ENCODE measurements at regions not wholly inside any gene's neighbourhood (a gene's known extent, or its start where the extent isn't known, plus 50 kb on each side); places are given as distances from the start of the nearest gene placed in this dataset.

DNA sequence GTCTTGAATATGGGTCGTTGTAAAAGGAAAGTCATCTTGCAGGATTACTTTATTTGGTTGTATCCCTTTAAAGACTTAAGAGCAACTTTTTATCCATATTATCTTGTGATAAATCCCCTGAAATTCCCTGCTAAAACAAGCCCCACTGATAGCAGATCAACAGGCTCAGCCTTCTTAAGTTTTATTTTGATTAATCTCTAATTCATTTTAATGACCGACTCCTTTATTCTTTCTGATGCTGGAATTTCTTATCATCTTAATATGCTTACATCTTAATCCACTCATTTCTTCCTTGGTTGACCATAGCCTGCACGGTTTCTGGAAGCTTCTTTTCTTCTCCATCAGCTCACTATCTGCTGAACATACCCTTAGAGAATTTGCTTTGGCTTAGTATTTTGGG, 188.5 kb upstream of the CCDC68 start:
- H3K36me3 ChIP-seq (ENCODE audit: control insufficient read depth in 2 of 2, extremely low read depth in 1 of 2, insufficient read depth in 2 of 2, low read length in 2 of 2): no peaks in the 10 kb centered on the region
- FAIRE-seq (no peak), DNase-seq (ENCODE audit: low read depth, low spot score) (no peak)
- no peak for TF ChIP-seq CTCF (optimal IDR thresholded peaks at IDR 0.05 in 1 of 3, IDR thresholded peaks at IDR 0.05 in 1 of 3, conservative IDR thresholded peaks at IDR 0.05 in 1 of 3; ENCODE audit: extremely low read depth in 1 of 3, insufficient read depth in 2 of 3, low read length in 3 of 3)
- TF ChIP-seq EZH2 (IDR thresholded peaks at IDR 0.05; ENCODE audit: low read length): no peak
- H3K4me3 ChIP-seq (ENCODE audit: control insufficient read depth in 2 of 3, extremely low read depth in 1 of 3, insufficient read depth in 2 of 3, low read depth in 1 of 3, low read length in 3 of 3): no peak overlapping the region
- peaks cover 10% of the 10 kb centered on the region for H3K4me1 ChIP-seq (ENCODE audit: control insufficient read depth, extremely low read depth, insufficient read depth, low read length)
- H3K9me1 ChIP-seq (ENCODE audit: control insufficient read depth, extremely low read depth, insufficient read depth, low read length): no peaks in the 10 kb centered on the region
- H3K9me3 ChIP-seq (ENCODE audit: control insufficient read depth, low read depth, low read length): no peaks in the 10 kb centered on the region
- no peak overlapping the region for H3K27ac ChIP-seq (ENCODE audit: control insufficient read depth, insufficient read depth, low read length)
- no peak overlapping the region for H3K4me2 ChIP-seq (ENCODE audit: control insufficient read depth, extremely low read depth, insufficient read depth, low read depth, low read length)
- H2AFZ ChIP-seq (ENCODE audit: control insufficient read depth, low read length): no peak overlapping the region
- no peaks in the 10 kb centered on the region for H3K27me3 ChIP-seq (ENCODE audit: control insufficient read depth, extremely low read depth, insufficient read depth, low read length)
- dilution Hi-C loops (cut with MboI; ENCODE audit: extremely low pct_ligation_motif_present, low sequenced_read_pairs): no loop called here
- H4K20me1 ChIP-seq (ENCODE audit: control insufficient read depth, extremely low read depth, insufficient read depth, low read length): no peaks in the 10 kb centered on the region
- no peak overlapping the region for H3K9ac ChIP-seq (ENCODE audit: control insufficient read depth, extremely low read depth, insufficient read depth, low read length)
- no peaks in the 10 kb centered on the region for H3K79me2 ChIP-seq (ENCODE audit: control insufficient read depth, insufficient read depth, low read length)

DNA sequence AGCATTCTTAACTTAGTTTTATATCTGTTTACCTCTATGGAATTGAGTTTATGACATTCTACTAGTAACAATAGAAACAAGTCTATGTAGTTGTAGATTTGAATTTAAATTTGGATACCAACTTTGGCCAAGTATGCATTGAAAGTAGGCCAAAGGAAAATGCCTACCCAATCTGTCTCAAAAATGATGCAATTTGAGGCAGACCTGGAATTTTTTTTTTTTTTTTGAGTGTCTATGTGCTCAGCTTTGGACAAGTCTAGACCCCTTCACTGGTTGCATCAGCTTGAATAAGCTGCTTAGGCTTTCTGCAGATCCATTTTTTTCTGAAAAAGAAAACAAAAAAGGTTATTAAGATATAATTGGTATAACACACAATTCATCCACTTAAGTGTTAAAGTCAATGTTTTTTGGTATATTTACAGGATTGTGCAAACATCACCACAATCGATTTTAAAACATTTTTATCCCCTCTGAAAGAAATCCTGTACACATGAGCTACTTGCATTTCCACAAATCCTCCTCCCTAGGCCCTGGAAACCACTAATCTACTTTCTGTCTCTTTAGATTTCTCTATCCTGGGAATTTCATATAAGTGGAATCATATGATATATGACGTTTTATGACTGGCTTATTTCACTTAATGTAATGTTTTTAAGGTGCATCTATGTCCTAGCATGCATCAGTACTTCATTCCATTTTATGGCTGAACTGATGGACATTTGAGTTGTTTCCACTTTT, 185.1 kb upstream of the CCDC68 start:
- Histone ChIP-seq H3K9me3 (ENCODE audit: control insufficient read depth, low read depth, low read length) (no peaks in the 10 kb centered on the region), H3K27me3 (ENCODE audit: control insufficient read depth, extremely low read depth, insufficient read depth, low read length) (peaks cover 11% of the 10 kb centered on the region), H4K20me1 (ENCODE audit: control insufficient read depth, extremely low read depth, insufficient read depth, low read length) (no peaks in the 10 kb centered on the region), H2AFZ (ENCODE audit: control insufficient read depth, low read length) (no peak overlapping the region), H3K9ac (ENCODE audit: control insufficient read depth, extremely low read depth, insufficient read depth, low read length) (no peak overlapping the region), H3K79me2 (ENCODE audit: control insufficient read depth, insufficient read depth, low read length) (no peaks in the 10 kb centered on the region), H3K4me3 (ENCODE audit: control insufficient read depth in 2 of 3, extremely low read depth in 1 of 3, insufficient read depth in 2 of 3, low read depth in 1 of 3, low read length in 3 of 3) (no peak overlapping the region), H3K27ac (ENCODE audit: control insufficient read depth, insufficient read depth, low read length) (no peak overlapping the region), H3K4me1 (ENCODE audit: control insufficient read depth, extremely low read depth, insufficient read depth, low read length) (peaks cover 5% of the 10 kb centered on the region), H3K9me1 (ENCODE audit: control insufficient read depth, extremely low read depth, insufficient read depth, low read length) (no peaks in the 10 kb centered on the region), H3K36me3 (ENCODE audit: control insufficient read depth in 2 of 2, extremely low read depth in 1 of 2, insufficient read depth in 2 of 2, low read length in 2 of 2) (no peaks in the 10 kb centered on the region), H3K4me2 (ENCODE audit: control insufficient read depth, extremely low read depth, insufficient read depth, low read depth, low read length) (no peak overlapping the region)
- DNase-seq (ENCODE audit: low read depth, low spot score) (no peak), FAIRE-seq (no peak)
- TF ChIP-seq CTCF (optimal IDR thresholded peaks at IDR 0.05 in 1 of 3, IDR thresholded peaks at IDR 0.05 in 1 of 3, conservative IDR thresholded peaks at IDR 0.05 in 1 of 3; ENCODE audit: extremely low read depth in 1 of 3, insufficient read depth in 2 of 3, low read length in 3 of 3) (no peak), EZH2 (IDR thresholded peaks at IDR 0.05; ENCODE audit: low read length) (no peak)
- dilution Hi-C loops (cut with MboI; ENCODE audit: extremely low pct_ligation_motif_present, low sequenced_read_pairs): no loop called here
